Smooth muscle cell (in vitro differentiated cells): ENCODE measurements at regions not wholly inside any gene's neighbourhood (a gene's known extent, or its start where the extent isn't known, plus 50 kb on each side); places are given as distances from the start of the nearest gene placed in this dataset.

Experiments
- DNase-seq: peaks from one replicate; lab custom pipeline; 2025; ENCODE audit not compliant: unreplicated experiment; lab: John Stamatoyannopoulos, UW
- H2AFZ ChIP-seq: fragments of 200-600 bp; sonication (generic); 2 replicates; pipeline ENCODE4 v1.6.0; 2016; ENCODE audit warnings: antibody characterized with exemption, low read depth, mild to moderate bottlenecking
- H3F3A ChIP-seq: fragments of 200-600 bp; sonication (generic); 2 replicates; pipeline ENCODE4 v1.6.0; 2017; ENCODE audit warnings: antibody characterized with exemption, low read depth
- H3K27ac ChIP-seq: fragments of 200-600 bp; sonication (generic); 2 replicates; pipeline ENCODE4 v1.5.1; 2016; ENCODE audit warnings: low read depth, mild to moderate bottlenecking
- H3K27me3 ChIP-seq: fragments of 200-600 bp; sonication (generic); 2 replicates; pipeline ENCODE4 v1.6.1; 2016; ENCODE audit warnings: low read depth, mild to moderate bottlenecking
- H3K36me3 ChIP-seq: fragments of 200-600 bp; sonication (generic); 2 replicates; pipeline ENCODE4 v1.5.1; 2016; ENCODE audit warnings: low read depth
- H3K4me1 ChIP-seq: fragments of 200-600 bp; sonication (generic); 2 replicates; pipeline ENCODE4 v1.5.1; 2016; ENCODE audit warnings: low read depth
- H3K4me2 ChIP-seq: fragments of 200-600 bp; sonication (generic); 2 replicates; pipeline ENCODE4 v1.6.0; 2016; ENCODE audit warnings: mild to moderate bottlenecking
- H3K4me3 ChIP-seq: fragments of 200-600 bp; sonication (generic); 2 replicates; pipeline ENCODE4 v1.5.1; 2016; ENCODE audit warnings: mild to moderate bottlenecking
- H3K79me2 ChIP-seq: fragments of 200-600 bp; sonication (generic); 2 replicates; pipeline ENCODE4 v1.6.0; 2016; ENCODE audit warnings: low read depth, mild to moderate bottlenecking
- H3K9ac ChIP-seq: fragments of 200-600 bp; sonication (generic); 2 replicates; pipeline ENCODE4 v1.6.0; 2016; ENCODE audit warnings: low read depth
- H3K9me3 ChIP-seq: fragments of 200-600 bp; sonication (generic); replicated peaks from 2 replicates; pipeline ENCODE4 v1.5.1; 2016; ENCODE audit warnings: low read depth
- H4K20me1 ChIP-seq: fragments of 200-600 bp; sonication (generic); 2 replicates; pipeline ENCODE4 v1.6.0; 2016; ENCODE audit warnings: low read depth
- CTCF ChIP-seq: fragments of 200-600 bp; sonication (generic); IDR thresholded peaks from 2 replicates; pipeline ENCODE4 v1.5.1; 2017; ENCODE audit warnings: borderline replicate concordance, mild to moderate bottlenecking, antibody characterized with exemption; ENCODE audit not compliant: insufficient read depth, poor library complexity, severe bottlenecking
- WGBS: methylation state at CpG from one replicate; pipeline ENCODE4 v1.1.7; 2016; ENCODE audit warnings: low lambda C conversion rate; 5-methylcytosine and 5-hydroxymethylcytosine counted together

- WGBS, result 92% methylated on average over 6 of the region's 6 CpGs
- DNase-seq, result no peak
- Histone ChIP-seq H3K4me3 (no peak overlapping the region), H3K9me3 (no peaks in the 10 kb centered on the region), H3K4me1 (peaks cover 8% of the 10 kb centered on the region), H3K36me3 (no peaks in the 10 kb centered on the region), H4K20me1 (no peaks in the 10 kb centered on the region), H3K27me3 (no peaks in the 10 kb centered on the region), H2AFZ (no peak overlapping the region), H3K9ac (no peak overlapping the region), H3K79me2 (no peaks in the 10 kb centered on the region), H3K4me2 (no peak overlapping the region), H3F3A (no peaks in the 10 kb centered on the region), H3K27ac (no peak overlapping the region)
- no peak for TF ChIP-seq CTCF
Measured at GRCh38 chr3:107979538-107979937, 111.3 kb downstream of the CD47 start.

DNA sequence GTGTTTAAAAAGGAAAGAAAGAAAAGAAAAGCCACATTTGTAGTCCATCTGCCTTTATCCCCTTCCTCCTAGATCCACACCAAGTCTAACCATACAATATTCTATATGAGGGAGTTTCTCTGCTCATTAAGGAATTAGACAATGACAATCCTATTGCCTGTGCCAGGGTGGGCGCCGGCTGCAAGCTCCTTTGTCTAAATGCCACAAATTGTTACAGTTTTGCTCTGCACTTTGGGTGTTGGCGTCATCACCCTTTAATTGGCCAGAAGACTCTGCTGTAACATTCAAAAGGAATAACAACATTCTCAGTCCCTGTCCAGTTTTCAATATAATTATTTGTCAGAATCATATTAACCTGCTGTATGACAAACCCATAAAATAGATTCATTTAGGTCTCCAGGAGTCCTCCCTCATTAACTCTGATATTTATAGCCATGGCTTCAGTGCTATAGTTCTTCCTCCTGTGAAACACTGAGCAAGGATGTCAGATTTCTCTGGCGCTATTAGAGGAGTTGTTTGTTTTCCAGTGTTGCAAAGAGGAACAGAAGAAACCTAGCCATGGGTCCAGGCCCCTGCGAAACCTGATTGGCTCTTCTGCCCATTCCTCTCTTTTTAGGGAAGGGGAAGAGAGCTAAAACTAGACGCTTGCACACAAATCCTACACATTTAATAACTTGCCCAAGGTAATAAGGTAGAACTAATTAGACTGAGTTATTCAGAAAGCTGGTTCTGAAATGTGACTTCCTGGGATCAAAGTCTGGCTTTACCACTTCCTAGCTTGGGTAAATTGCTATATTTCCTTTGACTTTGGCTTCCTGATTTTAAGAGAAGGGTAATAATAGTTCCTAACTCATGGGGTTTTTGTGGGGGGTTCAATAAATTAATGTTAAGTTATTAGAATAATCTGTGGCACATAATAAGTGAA lies 112.4 kb downstream of the CD47 start:
- no peak for TF ChIP-seq CTCF
- H2AFZ ChIP-seq, result no peak overlapping the region

GRCh38 chr3:107977221-107978130 lies 113.4 kb downstream of the CD47 start:
- WGBS, result 93% methylated on average over 9 of the region's 9 CpGs
- no peak for DNase-seq
- no peak overlapping the region for H3K9ac ChIP-seq

More for the DNA sequence above, 112.4 kb downstream of the CD47 start:
- Histone ChIP-seq H3K9me3 (no peaks in the 10 kb centered on the region), H3K9ac (no peak overlapping the region), H3K4me2 (no peak overlapping the region), H3K36me3 (no peaks in the 10 kb centered on the region), H4K20me1 (no peaks in the 10 kb centered on the region), H3F3A (no peaks in the 10 kb centered on the region), H3K4me3 (no peak overlapping the region), H3K79me2 (no peaks in the 10 kb centered on the region), H3K27me3 (no peaks in the 10 kb centered on the region), H3K27ac (no peak overlapping the region), H3K4me1 (peaks cover 8% of the 10 kb centered on the region)
- DNase-seq, result no peak
- WGBS, result 94% methylated on average over 6 of the region's 6 CpGs

More at GRCh38 chr3:107977221-107978130, 113.4 kb downstream of the CD47 start:
- H3F3A ChIP-seq, result no peaks in the 10 kb centered on the region
- H4K20me1 ChIP-seq, result no peaks in the 10 kb centered on the region
- H3K4me2 ChIP-seq, result no peak overlapping the region
- no peaks in the 10 kb centered on the region for H3K36me3 ChIP-seq
- no peak overlapping the region for H3K27ac ChIP-seq
- H3K27me3 ChIP-seq, result no peaks in the 10 kb centered on the region
- no peak for TF ChIP-seq CTCF
- H3K9me3 ChIP-seq, result no peaks in the 10 kb centered on the region
- no peaks in the 10 kb centered on the region for H3K79me2 ChIP-seq
- H2AFZ ChIP-seq, result no peak overlapping the region
- peaks cover 8% of the 10 kb centered on the region for H3K4me1 ChIP-seq
- H3K4me3 ChIP-seq, result no peak overlapping the region
